ENCODE measurements at regions not wholly inside any gene's neighbourhood (a gene's known extent, or its start where the extent isn't known, plus 50 kb on each side); places are given as distances from the start of the nearest gene placed in this dataset.

DNA sequence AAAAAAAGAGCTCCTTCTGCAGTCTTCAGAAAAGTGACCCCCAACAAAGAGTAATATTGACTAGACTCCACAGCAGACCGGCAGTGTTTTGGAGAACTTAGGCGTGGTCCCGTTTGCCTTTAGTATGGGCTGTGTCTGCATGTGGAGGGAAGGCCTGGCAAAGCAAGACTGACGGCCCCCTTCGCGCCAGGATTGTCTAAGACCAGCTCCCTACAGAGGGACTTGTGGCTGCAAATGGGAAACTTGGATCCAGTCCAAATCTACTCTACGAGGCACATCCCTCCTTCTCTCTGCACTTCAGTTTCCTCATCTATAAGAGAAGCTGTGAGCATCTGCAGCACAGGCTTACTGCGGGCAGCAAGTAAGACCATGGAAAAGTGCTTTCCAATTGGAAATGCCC is 350.0 kb downstream of the ZNF536 start:
- no peak for DNase-seq

DNA sequence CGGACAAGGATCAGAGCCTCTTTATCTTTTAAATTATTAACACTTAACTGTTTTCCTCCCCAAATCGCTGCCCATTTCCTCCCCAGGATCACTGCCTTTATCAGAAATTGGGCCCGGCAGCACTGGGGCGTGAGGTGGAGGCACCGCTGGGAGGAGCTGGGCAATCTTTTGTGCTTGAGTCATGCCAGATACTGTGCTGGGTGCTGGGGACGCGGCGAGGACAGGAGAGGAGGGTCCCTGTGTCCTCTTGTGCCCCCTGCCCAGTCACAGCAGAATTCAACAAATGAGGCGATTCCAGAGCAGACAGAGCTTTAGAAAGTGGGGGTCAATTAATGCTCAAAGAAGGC is 347.8 kb downstream of the ZNF536 start:
- DNase-seq, result no peak

DNA sequence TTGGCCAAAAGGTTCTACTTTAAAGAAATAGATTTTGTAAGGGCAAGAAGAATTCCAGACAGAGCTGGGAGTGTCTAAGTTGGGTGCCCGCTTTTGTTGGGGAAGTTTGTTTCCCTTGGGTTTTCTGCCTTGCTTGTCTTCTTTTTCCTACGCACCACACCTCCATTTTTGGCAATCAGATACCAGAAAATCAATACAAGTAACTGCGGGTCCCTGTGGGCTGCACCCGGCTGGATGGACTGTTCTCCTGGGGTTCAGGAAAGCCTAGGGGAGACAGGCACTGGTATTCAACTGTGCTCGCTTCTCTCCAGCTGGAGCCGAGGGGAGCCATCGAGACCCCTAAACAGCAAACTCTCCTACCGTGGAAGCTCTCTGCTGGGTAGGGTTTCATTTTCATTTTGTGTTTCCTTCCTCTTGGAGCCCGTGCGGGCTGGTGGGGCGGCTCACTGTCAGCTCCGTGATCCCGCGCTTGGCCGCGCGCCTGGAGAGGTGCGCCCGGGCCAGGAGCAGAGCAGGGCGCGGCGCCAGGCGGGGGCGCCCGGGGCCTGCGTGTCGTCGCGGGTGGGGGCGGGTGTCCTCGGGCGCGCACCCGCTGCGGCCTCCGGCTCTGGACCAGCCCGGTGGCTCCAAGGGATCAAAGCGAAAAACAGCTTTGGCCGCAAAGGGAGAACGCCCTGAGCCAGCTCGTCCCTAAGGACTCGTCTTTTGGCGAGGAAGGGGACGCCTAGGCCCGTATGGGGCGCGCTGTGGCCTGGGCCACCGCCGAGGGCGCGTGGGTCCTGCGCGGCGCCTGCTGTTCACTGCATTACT is 347.2 kb downstream of the ZNF536 start:
- DNase-seq, result peak; percentile 77

DNA sequence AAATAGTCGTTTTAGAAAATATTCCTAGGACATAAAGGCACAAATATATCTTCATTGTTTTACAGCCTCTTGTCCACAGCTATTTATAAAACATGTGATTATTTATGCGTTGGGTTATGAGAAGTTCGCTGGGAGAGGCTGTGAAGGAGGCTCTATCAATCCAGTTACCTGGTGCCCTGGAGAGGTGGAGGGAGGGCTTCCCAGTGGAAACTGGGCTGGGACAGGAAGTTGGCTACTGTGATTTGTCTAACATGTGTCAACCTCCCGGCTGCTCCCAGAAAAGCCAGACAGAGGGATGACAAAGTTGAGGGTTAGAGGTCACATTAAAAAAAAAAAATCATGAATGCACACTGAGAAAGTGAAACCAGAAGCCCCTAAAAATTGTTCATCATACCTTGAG is 346.5 kb downstream of the ZNF536 start:
- DNase-seq, result no peak

DNA sequence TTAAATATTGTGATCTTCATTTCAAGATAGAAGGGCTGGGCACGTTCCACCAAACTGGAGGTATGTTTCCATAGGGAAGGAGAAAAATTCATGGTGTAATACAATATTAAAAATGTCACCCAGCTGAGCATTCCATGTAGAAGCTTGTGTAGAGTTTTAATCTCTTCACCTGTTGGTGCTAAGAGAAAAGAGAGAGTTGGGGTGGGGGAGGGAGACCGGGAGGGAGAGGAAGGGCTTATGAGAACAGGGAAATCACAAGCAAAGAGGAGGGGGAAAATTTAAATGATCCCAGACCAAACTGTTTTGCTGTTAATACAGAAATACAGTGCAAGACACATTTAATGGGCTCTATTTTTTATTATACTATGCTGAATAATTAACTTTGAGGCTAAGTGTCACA is 345.8 kb downstream of the ZNF536 start:
- DNase-seq, result no peak

DNA sequence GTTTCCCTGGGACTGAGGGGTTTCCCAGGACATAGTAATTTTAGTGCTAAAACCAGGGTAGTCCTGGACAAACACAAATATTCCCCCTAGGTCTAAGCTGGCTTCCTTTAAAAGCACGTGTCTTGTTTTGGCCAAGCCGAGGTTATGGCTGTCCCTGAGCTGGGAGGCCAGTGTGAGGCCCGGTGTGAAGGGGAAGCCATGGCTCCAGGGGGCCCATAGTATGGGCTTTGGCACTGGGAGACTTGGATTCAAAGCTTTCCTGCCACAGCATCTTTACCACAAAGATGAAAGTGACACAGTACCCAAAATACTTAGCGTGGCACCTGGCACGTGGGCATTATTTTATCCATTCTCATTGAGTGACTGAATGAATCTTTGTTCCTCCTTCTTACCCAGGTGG is 345.2 kb downstream of the ZNF536 start:
- DNase-seq, result no peak

DNA sequence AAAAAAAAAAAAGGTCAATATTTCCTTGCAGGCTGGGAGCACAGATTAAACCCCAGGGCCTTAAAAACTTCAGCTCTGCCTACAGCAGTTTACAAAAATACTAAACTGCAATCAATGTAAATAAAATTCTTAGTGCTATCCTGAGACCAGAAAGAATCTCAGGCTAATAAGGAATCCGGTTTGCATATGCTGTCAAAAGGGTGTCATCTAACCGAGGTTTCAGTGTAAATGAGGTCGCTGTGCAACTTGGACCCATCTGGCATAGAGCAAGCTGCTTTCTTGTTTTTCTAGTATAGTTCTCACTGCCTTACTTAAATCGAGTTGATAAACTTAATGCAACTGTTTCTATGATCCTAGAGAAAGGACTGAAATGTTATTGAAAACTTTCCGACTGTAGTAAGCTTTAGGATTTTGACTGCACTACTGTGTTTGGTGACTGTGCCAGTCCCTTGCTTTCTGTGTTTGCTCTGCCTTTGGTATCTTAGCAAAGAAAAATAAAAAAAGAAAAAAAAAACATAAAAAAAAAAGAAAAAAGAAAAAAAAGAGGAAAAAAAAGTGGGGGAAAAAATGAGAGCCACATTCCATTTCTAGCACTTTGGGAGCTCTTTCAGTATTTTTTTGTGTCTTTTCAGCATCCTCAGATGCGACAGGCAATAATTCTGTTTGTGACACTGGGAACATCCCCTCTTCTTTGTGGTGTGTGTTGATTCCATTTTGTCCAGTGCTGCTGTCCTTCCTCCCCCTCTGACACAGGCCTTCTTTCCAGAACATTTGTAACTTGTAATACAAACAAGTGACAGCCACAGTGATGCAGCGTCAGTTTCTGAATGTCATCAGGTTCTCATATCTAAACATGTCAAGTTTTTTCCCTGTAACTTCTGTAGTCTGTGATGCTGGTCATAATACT is 340.5 kb downstream of the ZNF536 start:
- DNase-seq, result no peak

DNA sequence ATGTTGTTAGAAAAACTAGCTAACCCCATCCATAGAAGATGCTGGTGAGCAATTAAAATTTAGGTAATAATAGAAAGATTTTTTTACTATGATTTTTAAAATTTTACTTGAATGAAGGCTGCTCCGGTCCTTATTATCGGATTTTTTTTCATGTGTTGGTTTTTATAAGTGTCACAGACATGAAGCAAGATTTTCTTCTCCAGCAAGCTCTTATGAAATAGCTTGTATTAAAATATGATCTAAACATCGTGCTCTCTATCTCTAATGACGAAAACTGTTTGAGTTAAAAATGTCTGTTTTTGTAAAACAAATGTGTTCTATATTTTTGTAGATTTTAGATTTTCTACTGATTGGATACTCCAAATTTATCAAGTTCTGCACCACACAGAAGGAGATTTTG is 339.6 kb downstream of the ZNF536 start:
- no peak for DNase-seq

DNA sequence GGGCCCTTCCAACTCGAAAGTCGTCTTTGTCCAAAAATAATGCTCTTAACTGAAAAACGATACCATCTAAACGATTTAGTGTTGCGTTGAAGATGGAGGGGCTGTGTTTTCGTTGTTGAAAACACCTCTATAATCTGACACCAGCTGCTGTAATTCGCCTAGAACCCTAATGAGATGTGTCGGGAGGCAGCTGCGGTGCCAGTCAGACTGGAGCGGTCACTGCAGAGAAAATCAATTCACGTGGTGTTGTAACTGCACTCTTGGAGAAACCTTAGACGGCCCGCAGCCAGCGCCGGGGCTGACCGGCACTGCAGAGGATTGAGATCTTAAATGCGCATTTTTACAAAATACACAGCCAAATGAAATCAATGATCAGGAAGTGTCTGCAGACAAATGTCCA is 339.1 kb downstream of the ZNF536 start:
- DNase-seq, result peak; percentile 63

DNA sequence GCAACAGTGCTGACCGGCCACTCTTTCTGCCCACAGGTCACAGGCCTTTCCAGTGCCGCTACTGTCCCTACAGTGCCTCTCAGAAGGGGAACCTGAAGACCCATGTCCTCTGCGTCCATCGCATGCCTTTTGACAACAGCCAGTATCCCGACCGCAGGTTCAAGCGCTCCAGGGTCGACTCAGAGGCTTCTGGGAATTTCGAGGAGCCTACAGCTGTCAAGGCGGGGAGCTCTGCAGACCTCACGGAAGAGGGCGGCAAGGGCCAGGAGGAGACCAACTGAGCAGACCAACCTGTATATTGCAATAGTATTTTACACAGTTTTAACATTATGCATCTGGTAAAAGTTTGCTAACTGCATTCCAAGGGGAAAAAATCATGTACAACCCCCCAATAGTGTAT is 338.5 kb downstream of the ZNF536 start:
- no peak for DNase-seq

DNA sequence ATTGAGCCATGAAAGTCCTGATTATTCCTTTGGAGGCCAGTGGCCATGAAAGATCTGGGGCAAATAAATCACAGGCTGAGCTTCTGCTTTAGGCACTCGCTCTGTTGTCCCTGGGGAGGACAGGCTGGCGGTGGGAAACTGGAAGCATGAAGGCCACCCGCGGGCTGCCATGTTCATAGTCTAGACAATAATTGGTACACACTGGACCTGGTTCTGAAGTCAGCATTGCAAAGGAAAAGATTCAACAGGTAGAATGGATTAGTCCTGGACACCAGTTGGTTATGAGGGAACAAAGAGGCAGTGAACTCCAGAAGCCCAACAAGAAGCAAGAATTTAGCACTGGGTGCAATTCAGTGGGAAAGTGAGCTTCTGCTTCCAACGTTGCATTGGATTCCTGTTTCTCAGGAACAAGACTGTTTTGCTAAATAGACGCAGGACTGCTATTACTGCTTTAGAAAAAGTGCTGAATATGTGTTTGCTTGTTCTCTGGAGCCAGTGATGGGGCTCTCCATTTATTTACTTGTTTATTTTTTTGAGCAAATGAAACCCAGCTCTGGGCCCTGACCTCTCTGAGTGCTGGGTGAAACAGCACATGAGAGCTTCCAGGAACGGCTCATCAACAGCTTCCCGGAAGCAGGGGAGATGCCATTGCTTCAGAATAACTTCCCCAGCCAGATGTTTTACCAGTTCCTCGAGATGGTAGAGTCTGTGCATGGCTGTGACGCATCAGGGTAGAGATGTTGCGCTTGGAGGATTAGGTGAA is 336.4 kb downstream of the ZNF536 start:
- no peak for DNase-seq

DNA sequence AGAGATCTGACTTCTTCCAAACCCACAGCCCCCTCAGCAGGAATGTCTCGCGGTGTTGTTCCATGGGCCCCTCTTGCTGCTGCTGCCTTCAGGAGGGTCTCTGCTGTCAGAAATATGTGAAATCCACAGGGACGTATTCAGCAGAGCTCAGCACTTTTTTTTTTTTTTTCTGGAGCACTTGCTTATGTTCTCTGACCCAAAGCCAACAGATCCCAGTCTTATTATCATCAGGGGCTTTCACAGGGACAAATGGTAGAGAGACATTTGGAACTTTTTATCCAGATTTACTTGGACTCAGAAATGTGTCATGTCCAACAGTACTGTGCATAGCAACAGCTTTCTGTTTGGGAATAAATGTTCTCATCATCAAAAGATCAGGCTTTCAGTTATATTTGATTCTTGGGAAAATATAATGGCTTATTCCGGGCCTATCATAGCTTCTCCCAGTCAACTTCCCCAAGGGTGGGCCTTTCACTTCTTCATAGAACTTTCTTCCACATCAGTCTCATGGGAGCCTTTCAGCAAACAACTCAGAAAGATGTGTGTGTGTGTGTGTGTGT is 332.7 kb downstream of the ZNF536 start:
- DNase-seq, result no peak

DNA sequence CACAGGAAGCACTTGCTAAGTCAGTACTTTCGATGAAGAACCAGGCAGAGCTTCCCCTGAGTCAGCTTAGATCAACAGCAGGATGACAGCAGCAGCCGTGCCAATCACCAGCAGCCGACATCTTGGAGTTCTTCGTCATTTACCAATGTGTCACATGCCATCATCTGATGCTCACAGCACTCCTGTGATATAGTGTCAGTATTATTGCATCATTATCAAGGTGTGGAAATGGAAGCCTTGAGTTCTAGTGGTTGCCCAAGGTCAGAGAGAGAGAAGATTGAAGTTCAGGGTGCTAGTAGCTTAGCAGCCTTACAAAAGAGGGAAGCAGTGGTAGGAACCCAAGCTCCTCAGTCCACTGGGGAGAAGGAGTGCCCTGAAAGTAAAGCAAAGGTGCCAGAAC is 331.5 kb downstream of the ZNF536 start:
- peak; percentile 4 for DNase-seq

DNA sequence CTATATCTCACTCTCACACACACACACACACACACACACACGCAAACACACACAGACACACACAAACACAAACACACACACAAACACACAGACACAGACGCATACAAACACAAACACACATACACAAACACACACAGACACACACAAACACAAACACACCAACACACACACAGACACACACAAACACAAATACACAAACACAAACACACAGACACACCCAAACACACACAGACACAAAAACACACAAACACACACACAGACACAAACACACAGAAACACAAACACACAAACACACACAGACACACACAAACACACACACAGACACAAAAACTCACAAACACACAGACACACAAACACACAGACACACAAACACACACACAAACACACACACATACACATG is 329.0 kb downstream of the ZNF536 start:
- DNase-seq, result no peak

DNA sequence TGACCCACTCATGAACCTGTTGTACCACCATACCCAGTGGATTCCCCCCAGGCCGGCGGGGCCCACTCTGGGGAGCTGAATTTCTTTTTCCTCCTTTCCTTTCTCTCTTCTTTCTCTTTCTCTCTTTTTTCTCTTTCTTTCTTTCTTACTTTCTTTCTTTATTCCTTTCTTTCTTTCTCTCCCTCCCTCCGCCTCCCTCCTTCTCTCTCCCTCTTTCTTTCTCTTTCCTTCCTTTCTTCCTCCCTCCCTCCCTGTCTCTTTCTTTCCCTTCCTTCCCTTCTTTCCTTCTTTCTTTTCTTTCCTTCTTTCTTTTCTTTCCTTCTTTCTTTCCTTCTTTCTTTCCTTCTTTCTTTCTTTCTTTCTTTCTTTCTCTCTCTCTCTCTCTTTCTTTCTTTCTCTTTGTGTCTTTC is 327.7 kb downstream of the ZNF536 start:
- no peak for DNase-seq

DNA sequence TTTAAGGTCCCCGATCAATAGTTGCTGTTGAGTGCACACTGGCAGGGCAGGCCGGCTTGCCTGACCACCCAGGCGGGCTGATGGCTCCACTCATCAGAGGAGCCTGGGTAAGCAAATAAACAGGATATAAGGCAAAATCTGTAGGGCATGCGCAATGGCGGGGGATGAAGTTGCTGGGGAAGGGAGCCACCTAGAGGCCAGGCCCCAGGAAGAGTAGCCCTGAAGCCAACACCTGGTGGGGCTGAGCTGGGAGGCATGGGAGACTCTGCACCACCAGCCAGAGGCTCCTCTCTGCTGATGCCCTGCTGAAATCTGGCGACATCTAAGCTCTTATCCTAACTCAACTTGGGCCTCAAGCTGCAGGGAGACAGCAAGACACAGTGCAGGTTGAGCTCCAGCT is 324.3 kb downstream of the ZNF536 start:
- DNase-seq, result peak; percentile 38

DNA sequence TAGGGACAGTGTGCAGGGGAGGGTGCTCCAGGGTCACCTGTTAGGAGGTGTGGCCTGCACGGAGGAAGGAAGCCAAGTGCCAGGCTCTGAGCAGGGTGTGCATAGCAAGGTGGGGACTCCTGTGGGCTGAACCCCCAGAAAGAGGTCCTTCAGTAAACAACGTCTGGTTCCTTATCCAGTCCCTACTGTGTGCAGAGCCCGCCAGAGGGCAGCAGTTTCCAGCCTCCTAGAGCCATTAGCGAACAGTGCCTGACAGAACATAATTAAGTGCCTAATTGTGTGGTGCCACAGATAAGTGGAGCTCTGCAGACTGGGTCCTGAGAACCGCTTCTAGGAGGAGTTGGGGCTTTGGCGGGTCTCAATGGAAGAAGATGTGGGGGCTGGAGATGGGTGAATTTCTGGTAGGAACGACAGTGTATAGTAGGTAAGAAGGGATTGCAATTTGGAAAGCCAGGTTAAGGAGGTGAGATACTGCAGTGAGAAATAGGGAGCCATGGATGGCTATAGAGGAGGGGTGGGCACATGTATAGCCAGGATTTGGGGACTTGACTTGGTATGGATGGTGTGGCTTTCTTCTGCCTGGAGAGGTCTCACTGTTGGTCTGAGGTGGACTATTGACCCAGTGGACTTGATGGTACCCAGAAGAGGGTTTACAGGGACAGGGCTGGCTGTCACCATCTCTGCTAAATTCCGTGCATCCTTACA is 323.1 kb downstream of the ZNF536 start:
- peak; percentile 10 for DNase-seq

DNA sequence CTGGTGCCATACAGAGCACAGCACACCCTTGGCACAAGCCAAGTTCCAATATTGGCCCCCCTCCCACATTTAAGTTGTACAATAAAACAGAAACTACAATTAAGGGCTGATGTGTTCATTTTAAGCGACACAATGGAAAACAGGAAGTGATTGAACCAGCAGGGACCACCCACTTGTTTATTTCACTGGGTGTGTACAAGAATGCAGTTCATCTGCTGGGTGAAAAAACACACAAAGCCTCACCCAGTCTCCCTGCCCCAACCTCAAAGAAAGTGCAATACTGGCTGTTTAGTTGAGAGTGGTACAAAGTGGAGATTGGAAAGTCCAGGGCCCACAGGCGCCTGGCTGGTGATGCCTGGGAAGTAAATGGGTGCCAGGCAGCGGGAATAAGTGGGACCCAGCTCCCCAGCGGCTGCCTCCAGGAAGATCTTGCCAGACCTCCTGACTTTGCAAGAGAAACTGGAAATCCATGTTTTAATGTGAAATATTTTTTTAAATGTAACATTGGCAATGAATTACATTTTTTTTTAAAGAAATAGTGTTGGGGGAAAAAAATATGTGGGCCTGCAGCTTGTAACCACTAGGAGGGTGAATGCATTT is 322.1 kb downstream of the ZNF536 start:
- DNase-seq, result peak; percentile 8

DNA sequence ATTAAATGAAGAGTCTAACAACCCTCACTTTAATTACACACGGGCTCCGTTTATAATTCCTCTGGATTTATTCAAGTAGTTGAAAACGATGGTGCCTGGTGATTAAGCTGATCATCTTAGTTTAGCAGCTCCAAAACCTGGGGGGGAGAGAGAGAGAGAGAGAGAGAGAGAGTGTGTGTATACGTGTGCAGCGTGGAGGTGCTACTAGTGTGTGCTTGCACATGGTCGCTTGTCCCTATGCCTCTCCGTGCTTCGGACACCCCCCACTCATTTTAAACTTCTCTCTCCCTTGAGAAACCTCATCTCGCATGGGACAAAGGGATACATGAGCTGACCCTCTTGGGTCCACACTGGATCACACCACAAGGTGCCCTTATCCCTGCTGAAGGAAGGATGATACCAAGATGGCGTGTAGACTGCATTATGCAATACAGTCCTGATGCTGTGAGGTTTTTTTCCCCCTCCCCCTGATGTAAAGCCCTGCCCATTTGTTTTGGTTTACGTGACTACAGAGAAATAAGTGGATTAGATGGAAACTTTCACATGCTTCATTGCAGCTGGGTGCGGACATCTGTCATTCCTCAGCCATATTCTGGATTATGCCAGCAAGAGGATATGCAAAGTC is 320.8 kb downstream of the ZNF536 start:
- peak; percentile 25 for DNase-seq

DNA sequence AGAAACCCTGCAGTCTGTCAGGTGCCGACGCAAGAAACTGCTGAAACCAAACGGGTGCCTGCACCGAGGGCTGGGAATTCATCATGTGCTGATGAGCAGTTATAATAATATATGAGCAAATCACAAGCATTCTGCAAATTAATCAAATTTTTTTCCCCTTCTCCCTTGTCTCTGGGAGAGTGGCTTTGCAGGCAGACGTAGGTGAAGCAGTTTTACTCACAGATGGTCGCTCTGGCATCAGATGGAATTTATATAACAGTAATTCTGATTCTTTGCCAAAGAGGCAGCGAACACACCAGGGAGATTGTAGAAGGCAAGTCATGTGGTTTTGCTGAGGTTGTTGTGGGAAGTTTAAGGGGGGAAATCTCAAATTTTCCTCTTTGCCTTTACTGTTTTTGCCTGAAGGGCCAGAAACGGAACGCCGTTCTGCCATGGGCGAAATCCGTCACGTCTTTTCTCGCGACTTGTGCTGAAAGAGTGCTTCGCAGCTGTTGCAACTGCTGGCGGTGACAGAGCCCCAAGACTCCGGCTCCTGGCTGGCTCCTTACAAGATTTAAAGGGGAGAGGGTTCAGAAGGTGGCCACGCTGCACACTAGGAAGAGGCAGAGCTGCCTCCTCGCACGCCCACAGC is 320.1 kb downstream of the ZNF536 start:
- peak; percentile 62 for DNase-seq

DNA sequence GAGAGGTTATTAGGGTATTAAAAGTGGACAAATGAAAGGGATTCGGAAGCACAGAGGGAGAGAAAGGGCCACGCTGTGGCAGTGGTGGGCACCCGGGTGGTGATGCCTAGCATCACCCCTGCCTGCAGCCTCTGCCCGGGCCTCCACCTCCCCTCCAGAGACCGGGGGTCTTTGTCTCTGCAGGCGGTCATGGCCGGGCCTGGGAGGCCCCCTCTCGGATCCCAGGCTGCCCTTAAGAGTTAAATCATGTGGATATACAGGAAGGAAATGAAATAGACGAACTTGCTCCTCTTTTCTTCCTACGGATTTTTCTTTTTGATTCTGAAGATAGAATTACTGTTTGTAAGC is 319.6 kb downstream of the ZNF536 start:
- no peak for DNase-seq

Measured in femur (tissue), 1 donor.